H1 (cell line): ENCODE measurements at regions not wholly inside any gene's neighbourhood (a gene's known extent, or its start where the extent isn't known, plus 50 kb on each side); places are given as distances from the start of the nearest gene placed in this dataset.

Experiments
- CTCF ChIA-PET: fragments of 300-600 bp; sonication (Branson Sonifier 250); formaldehyde crosslinking; loops from one replicate; lab custom pipeline; 2021; ENCODE audit not compliant: partially characterized antibody; lab: Charles Lee
- POLR2A ChIA-PET: fragments of 300-600 bp; sonication (Branson Sonifier 250); formaldehyde crosslinking; loops from one replicate; lab custom pipeline; 2021; ENCODE audit warnings: inconsistent platforms; ENCODE audit not compliant: partially characterized antibody; lab: Charles Lee
- DNase-seq, 2 experiments: peaks; one replicate each; pipeline versions ENCODE4 v3.0.0 to v3.0.0-alpha.2; 2010 to 2022; ENCODE audit warnings: low spot score in 2 of 2, low read depth in 1 of 2, mixed read lengths in 1 of 2
- FAIRE-seq: peaks from 2 replicates; lab custom pipeline; 2011; peaks lifted over from hg19 to GRCh38; lab: Jason Lieb, UNC
- H2AFZ ChIP-seq: 2 replicates; pipeline ENCODE4 v1.8.1; 2012; ENCODE audit warnings: low read length, inconsistent platforms
- H2AK5ac ChIP-seq: 2 replicates; pipeline ENCODE4 v1.6.1; 2013; ENCODE audit warnings: low read depth, low read length
- H2BK120ac ChIP-seq: replicated peaks from 2 replicates; pipeline ENCODE3; 2013; ENCODE audit warnings: low read depth, low read length, inconsistent platforms
- H2BK12ac ChIP-seq: 2 replicates; pipeline ENCODE4 v1.6.1; 2013; ENCODE audit warnings: low read depth, low read length
- H2BK15ac ChIP-seq: 2 replicates; pipeline ENCODE4 v1.6.1; 2013; ENCODE audit warnings: low read length
- H2BK20ac ChIP-seq: 2 replicates; pipeline ENCODE4 v1.6.1; 2013; ENCODE audit warnings: low read length
- H2BK5ac ChIP-seq: 2 replicates; pipeline ENCODE4 v1.6.1; 2013; ENCODE audit warnings: low read depth, low read length
- H3K14ac ChIP-seq: 2 replicates; pipeline ENCODE4 v1.6.1; 2013; ENCODE audit warnings: inconsistent platforms; ENCODE audit not compliant: insufficient read length
- H3K18ac ChIP-seq: 2 replicates; pipeline ENCODE4 v1.6.1; 2013; ENCODE audit warnings: low read length; ENCODE audit errors: extremely low read depth
- H3K23ac ChIP-seq: 2 replicates; pipeline ENCODE4 v1.6.1; 2013; ENCODE audit warnings: inconsistent platforms; ENCODE audit not compliant: insufficient read length
- H3K23me2 ChIP-seq: 2 replicates; pipeline ENCODE4 v1.6.1; 2013; ENCODE audit warnings: low read depth, low read length
- H3K27ac ChIP-seq: 2 replicates; pipeline ENCODE4 v1.6.1; 2011; ENCODE audit warnings: low read depth, low read length, inconsistent platforms
- H3K27me3 ChIP-seq, 4 experiments: replicated peaks in 1 of 4; 1 replicate in 1 of 4; 2 replicates in 3 of 4; pipeline versions ENCODE4 v1.6.1 to v1.8.1; 2011 to 2013; ENCODE audit warnings: low read length in 3 of 4, mild to moderate bottlenecking in 3 of 4, inconsistent platforms in 2 of 4, mixed read lengths in 2 of 4, moderate library complexity in 1 of 4; ENCODE audit not compliant: control insufficient read depth in 3 of 4, insufficient read depth in 3 of 4; ENCODE audit errors: extremely low read depth in 1 of 4
- H3K36me3 ChIP-seq, 4 experiments: 2 replicates each; pipeline versions ENCODE4 v1.6.1 to v1.8.1; 2011 to 2013; ENCODE audit warnings: mild to moderate bottlenecking in 4 of 4, low read length in 3 of 4, moderate library complexity in 2 of 4, control low read depth in 1 of 4, inconsistent platforms in 1 of 4; ENCODE audit not compliant: insufficient read depth in 4 of 4, control insufficient read depth in 2 of 4
- H3K4ac ChIP-seq: replicated peaks from 2 replicates; pipeline ENCODE3; 2013; ENCODE audit warnings: low read length, low read depth, mixed read lengths, inconsistent platforms; ENCODE audit not compliant: insufficient read length
- H3K4me1 ChIP-seq, 4 experiments: replicated peaks in 1 of 4; 1 replicate in 1 of 4; 2 replicates in 3 of 4; pipeline versions ENCODE4 v1.6.1 to v1.8.1; 2011 to 2013; ENCODE audit warnings: low read length in 3 of 4, inconsistent platforms in 2 of 4, mixed read lengths in 1 of 4; ENCODE audit not compliant: insufficient read depth in 4 of 4, control insufficient read depth in 3 of 4
- H3K4me2 ChIP-seq, 2 experiments: 2 replicates each; pipeline versions ENCODE4 v1.6.1 to v1.8.1; 2011 to 2013; ENCODE audit warnings: low read depth in 2 of 2, low read length in 2 of 2, control low read depth in 1 of 2, inconsistent platforms in 1 of 2, mild to moderate bottlenecking in 1 of 2; ENCODE audit not compliant: insufficient read depth in 1 of 2
- H3K4me3 ChIP-seq, 4 experiments: fragments of 200-600, 300-600 bp in 1 of 4; sonication (generic), shearing (Covaris generic), sonication (Bioruptor Twin) in 1 of 4; 2 replicates each; pipeline versions ENCODE4 v1.5.1 to v1.8.1; 2011 to 2016; ENCODE audit warnings: low read length in 4 of 4, low read depth in 3 of 4, control low read depth in 2 of 4, inconsistent platforms in 2 of 4, mild to moderate bottlenecking in 2 of 4, mixed read lengths in 1 of 4, moderate library complexity in 1 of 4; ENCODE audit not compliant: insufficient read depth in 2 of 4; ENCODE audit errors: extremely low read depth in 1 of 4
- H3K56ac ChIP-seq: replicated peaks from 2 replicates; pipeline ENCODE3; 2013; ENCODE audit warnings: low read depth, mild to moderate bottlenecking, mixed read lengths, low read length, inconsistent platforms; ENCODE audit not compliant: insufficient read length
- H3K79me1 ChIP-seq: 2 replicates; pipeline ENCODE4 v1.6.1; 2013; ENCODE audit warnings: low read depth, low read length, control low read depth
- H3K79me2 ChIP-seq, 2 experiments: 2 replicates each; pipeline versions ENCODE4 v1.6.1 to v1.8.1; 2012 to 2013; ENCODE audit warnings: low read length in 2 of 2, mild to moderate bottlenecking in 2 of 2, inconsistent platforms in 1 of 2; ENCODE audit not compliant: insufficient read depth in 2 of 2, control insufficient read depth in 1 of 2
- H3K9ac ChIP-seq, 4 experiments: replicated peaks in 1 of 4; 1 replicate in 1 of 4; 2 replicates in 3 of 4; pipeline versions ENCODE4 v1.6.1 to v1.8.1; 2011 to 2013; ENCODE audit warnings: low read depth in 3 of 4, low read length in 3 of 4, control low read depth in 2 of 4, mild to moderate bottlenecking in 2 of 4, moderate library complexity in 2 of 4, inconsistent platforms in 1 of 4; ENCODE audit errors: extremely low read depth in 1 of 4
- H3K9me3 ChIP-seq, 2 experiments: 2 replicates each; pipeline versions ENCODE4 v1.6.1 to v1.8.1; 2012 to 2013; ENCODE audit warnings: mild to moderate bottlenecking in 2 of 2, moderate library complexity in 2 of 2, control low read depth in 1 of 2, inconsistent platforms in 1 of 2, low read depth in 1 of 2, low read length in 1 of 2, mixed read lengths in 1 of 2; ENCODE audit not compliant: insufficient read depth in 2 of 2
- H4K20me1 ChIP-seq, 2 experiments: replicated peaks in 1 of 2; 2 replicates each; pipeline versions ENCODE3 to v1.8.1; 2011 to 2013; ENCODE audit warnings: inconsistent platforms in 2 of 2, low read length in 2 of 2, mild to moderate bottlenecking in 1 of 2; ENCODE audit not compliant: insufficient read depth in 2 of 2, control insufficient read depth in 1 of 2
- H4K5ac ChIP-seq: 2 replicates; pipeline ENCODE4 v1.6.1; 2013; ENCODE audit warnings: low read length, low read depth, mixed read lengths, inconsistent platforms; ENCODE audit not compliant: insufficient read length
- H4K8ac ChIP-seq: 2 replicates; pipeline ENCODE4 v1.8.0; 2013; ENCODE audit warnings: mild to moderate bottlenecking, moderate library complexity, low read length, inconsistent platforms; ENCODE audit not compliant: insufficient read depth; ENCODE audit errors: extremely low read depth
- H4K91ac ChIP-seq: replicated peaks from 2 replicates; pipeline ENCODE3; 2013; ENCODE audit warnings: low read length, mixed read lengths, inconsistent platforms; ENCODE audit not compliant: insufficient read length
- BCL11A ChIP-seq, 2 experiments: IDR thresholded peaks; one replicate each; pipeline ENCODE4 v1.6.1; 2011; ENCODE audit warnings: low read depth in 2 of 2, low read length in 2 of 2, mild to moderate bottlenecking in 2 of 2
- JUND ChIP-seq: IDR thresholded peaks from 2 replicates; pipeline ENCODE4 v1.6.1; 2011; ENCODE audit warnings: mild to moderate bottlenecking, improper control_type of control experiment, low read length
- SAP30 ChIP-seq: fragments of 300-600 bp; sonication (generic); IDR thresholded peaks from 2 replicates; pipeline ENCODE4 v1.7.1; 2012; ENCODE audit warnings: low read length, moderate library complexity, mild to moderate bottlenecking, inconsistent platforms; ENCODE audit not compliant: insufficient read depth, insufficient replicate concordance
- SIN3A ChIP-seq, 2 experiments: IDR thresholded peaks in 1 of 2; conservative IDR thresholded peaks in 1 of 2; 2 replicates each; pipeline ENCODE4 v1.6.1; 2011 to 2012; ENCODE audit warnings: low read length in 2 of 2, improper control_type of control experiment in 1 of 2, low read depth in 1 of 2, mild to moderate bottlenecking in 1 of 2
- SP4 ChIP-seq: IDR thresholded peaks from 2 replicates; pipeline ENCODE4 v1.6.1; 2012; ENCODE audit warnings: low read length, inconsistent platforms
- TBP ChIP-seq: IDR thresholded peaks from 2 replicates; pipeline ENCODE4 v1.6.1; 2011; ENCODE audit warnings: low read depth, low read length, improper control_type of control experiment
- ZNF274 ChIP-seq: IDR thresholded peaks from 2 replicates; pipeline ENCODE4 v1.7.0; 2012; ENCODE audit warnings: low read length, borderline replicate concordance; ENCODE audit errors: extremely low read depth
- WGBS, 2 experiments: shearing (Covaris generic) in 1 of 2; methylation state at CpG; one replicate each; pipeline versions ENCODE4 v1.1.6 to v1.1.7; 2013 to 2015; ENCODE audit warnings: low lambda C conversion rate in 2 of 2, mixed read lengths in 2 of 2, inconsistent platforms in 1 of 2, low coverage in 1 of 2, missing lambda C conversion rate in 1 of 2; ENCODE audit not compliant: insufficient replicate concordance in 2 of 2, insufficient coverage in 1 of 2, insufficient read length in 1 of 2; ENCODE audit errors: extremely low coverage in 1 of 2, missing lambda C conversion rate in 1 of 2; 5-methylcytosine and 5-hydroxymethylcytosine counted together
- TF ChIP-seq, protein P1 (sequence below): IDR thresholded peaks from 2 replicates; pipeline ENCODE4 v1.6.1; 2011; ENCODE audit warnings: low read length, improper control_type of control experiment

- FAIRE-seq: no peak
- H2BK15ac ChIP-seq: no peak overlapping the region
- WGBS, 2 experiments: 91% methylated on average over 3 of the region's 3 CpGs; no CpG with 5 or more reads in 1 of the 2 experiments
- TF ChIP-seq SIN3A (conservative IDR thresholded peaks at IDR 0.05 in 1 of 2, IDR thresholded peaks at IDR 0.05 in 1 of 2; ENCODE audit: low read depth in 1 of 2, low read length in 2 of 2) (no peak), ZNF274 (no peak), SAP30 (no peak), SP4 (no peak), JUND (no peak), BCL11A (IDR thresholded peaks at IDR 0.05; ENCODE audit: low read depth in 2 of 2, low read length in 2 of 2) (no peak), TBP (no peak)
- TF ChIP-seq, protein P1, sequence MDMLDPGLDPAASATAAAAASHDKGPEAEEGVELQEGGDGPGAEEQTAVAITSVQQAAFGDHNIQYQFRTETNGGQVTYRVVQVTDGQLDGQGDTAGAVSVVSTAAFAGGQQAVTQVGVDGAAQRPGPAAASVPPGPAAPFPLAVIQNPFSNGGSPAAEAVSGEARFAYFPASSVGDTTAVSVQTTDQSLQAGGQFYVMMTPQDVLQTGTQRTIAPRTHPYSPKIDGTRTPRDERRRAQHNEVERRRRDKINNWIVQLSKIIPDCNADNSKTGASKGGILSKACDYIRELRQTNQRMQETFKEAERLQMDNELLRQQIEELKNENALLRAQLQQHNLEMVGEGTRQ: no peak
Measured at GRCh38 chr3:153973722-153974265, 147.4 kb upstream of the ARHGEF26 start.

More at GRCh38 chr3:153973722-153974265, 147.4 kb upstream of the ARHGEF26 start:
- H2BK120ac ChIP-seq: no peak overlapping the region
- no peak overlapping the region for H3K14ac ChIP-seq
- no peak overlapping the region for H3K4me2 ChIP-seq
- no peak overlapping the region for H4K91ac ChIP-seq
- H3K18ac ChIP-seq: no peak overlapping the region
- H4K20me1 ChIP-seq: no peaks in the 10 kb centered on the region
- H3K56ac ChIP-seq: no peak overlapping the region
- H3K9ac ChIP-seq: no peak overlapping the region
- no peak overlapping the region for H2BK12ac ChIP-seq
- no peak overlapping the region for H4K5ac ChIP-seq
- H2BK20ac ChIP-seq: no peak overlapping the region
- H3K9me3 ChIP-seq: no peaks in the 10 kb centered on the region
- no peak overlapping the region for H2AK5ac ChIP-seq
- no peak for DNase-seq
- no peak overlapping the region for H2BK5ac ChIP-seq
- H3K79me2 ChIP-seq: no peaks in the 10 kb centered on the region
- H3K27ac ChIP-seq: no peak overlapping the region
- no peaks in the 10 kb centered on the region for H3K79me1 ChIP-seq
- ChIA-PET CTCF (interaction anchor here (0.6 to 2.1 kb wide), 2 partner anchors 15 to 865 kb away, joined by 4 to 10 read pairs; no protein-coding TSS in a partner anchor), POLR2A (no interaction called here)
- no peaks in the 10 kb centered on the region for H3K23me2 ChIP-seq
- no peaks in the 10 kb centered on the region for H3K27me3 ChIP-seq
- H3K4ac ChIP-seq: no peak overlapping the region
- H3K23ac ChIP-seq: no peak overlapping the region
- no peak overlapping the region for H4K8ac ChIP-seq
- H3K36me3 ChIP-seq: no peaks in the 10 kb centered on the region
- no peaks in the 10 kb centered on the region for H3K4me1 ChIP-seq
- H2AFZ ChIP-seq: no peak overlapping the region
- H3K4me3 ChIP-seq: no peak overlapping the region
